Activated CD8-positive, alpha-beta memory T cell treated with anti-CD3 and anti-CD28 coated beads, Interleukin-2, amount 10 ng/mL, durations not matched to agents 7 days and 5 days (primary cell): ENCODE measurements at regions not wholly inside any gene's neighbourhood (a gene's known extent, or its start where the extent isn't known, plus 50 kb on each side); places are given as distances from the start of the nearest gene placed in this dataset.
"Not testable (repeated sequence)": the region's sequence is repeated elsewhere in the genome, so short reads cannot be mapped to it uniquely, and the experiment has no call there.

Experiments used
- ATAC-seq: fragments of 150-1000 bp; cut with Tn5 transposase; one replicate; pipeline ENCODE4 v1.10.0; 2021; ENCODE audit warnings: moderate library complexity
- CTCF ChIA-PET: fragments of 350-600 bp; sonication (Branson Sonifier 250); formaldehyde crosslinking; loops from one replicate; lab custom pipeline; 2021; ENCODE audit warnings: antibody characterized with exemption; lab: Charles Lee
- DNase-seq: peaks from one replicate; pipeline ENCODE4 v3.0.0-alpha.2; 2020
- H3K27ac Mint-ChIP-seq: one replicate; pipeline ENCODE4 v1.8.0; 2021; ENCODE audit warnings: mild to moderate bottlenecking, mixed read lengths
- H3K27me3 Mint-ChIP-seq: one replicate; pipeline ENCODE4 v1.8.0; 2021; ENCODE audit warnings: mixed read lengths
- H3K36me3 Mint-ChIP-seq: one replicate; pipeline ENCODE4 v1.8.0; 2021; ENCODE audit warnings: mild to moderate bottlenecking, mixed read lengths
- H3K4me1 Mint-ChIP-seq: one replicate; pipeline ENCODE4 v1.8.0; 2021; ENCODE audit warnings: mixed read lengths
- H3K4me3 Mint-ChIP-seq: one replicate; pipeline ENCODE4 v1.8.0; 2021; ENCODE audit warnings: mild to moderate bottlenecking, moderate library complexity, mixed read lengths
- H3K9me3 Mint-ChIP-seq: one replicate; pipeline ENCODE4 v1.8.0; 2022; ENCODE audit warnings: low read depth, mixed read lengths

DNA sequence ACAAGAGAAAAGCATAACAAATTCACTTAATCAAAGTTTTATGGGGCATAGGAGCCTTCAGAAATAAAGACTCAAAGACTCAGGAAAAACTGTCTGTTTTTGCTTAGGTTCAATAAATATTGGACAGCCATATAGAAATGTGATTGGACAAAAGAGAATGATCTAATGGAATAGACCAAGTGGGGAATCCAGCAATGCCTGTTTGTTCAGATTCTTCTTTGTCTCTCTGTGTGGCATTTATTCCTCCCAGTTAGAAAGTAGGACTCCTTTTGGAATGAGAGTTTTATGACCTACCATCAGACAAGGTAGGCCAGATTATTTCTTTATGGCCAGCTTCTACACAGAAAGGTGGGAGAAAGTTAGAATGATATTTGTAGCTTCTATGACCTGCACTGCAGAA lies 1460.1 kb downstream of the OTOL1 start:
- Mint-ChIP-seq H3K4me1 (no peaks in the 10 kb centered on the region), H3K27ac (no peak overlapping the region)

DNA sequence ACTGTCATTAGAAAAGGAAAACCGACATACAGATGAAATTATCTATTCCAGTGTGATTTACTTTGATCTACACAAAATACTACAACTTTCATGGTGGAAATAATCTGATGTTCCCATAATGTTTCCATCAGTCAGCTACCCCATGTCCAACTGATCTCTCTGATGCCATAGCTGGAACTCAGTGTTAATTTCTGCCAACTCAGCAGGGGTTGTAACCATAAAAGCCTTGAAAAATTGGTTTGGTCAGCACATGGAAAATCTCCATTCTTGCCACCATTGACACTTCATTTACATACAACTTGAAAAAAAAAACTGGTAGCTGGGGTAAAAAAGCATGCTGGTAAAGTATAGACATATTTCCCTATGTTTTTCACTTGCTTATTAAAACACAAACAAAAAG lies 1463.7 kb downstream of the OTOL1 start:
- Mint-ChIP-seq H3K9me3 (peaks cover 7% of the 10 kb centered on the region), H3K36me3 (no peaks in the 10 kb centered on the region), H3K27ac (no peak overlapping the region), H3K4me1 (no peaks in the 10 kb centered on the region), H3K4me3 (no peak overlapping the region), H3K27me3 (no peaks in the 10 kb centered on the region)
- DNase-seq: no peak
- no peak for ATAC-seq
- CTCF ChIA-PET: no interaction called here

More for the DNA sequence above, 1460.1 kb downstream of the OTOL1 start:
- Mint-ChIP-seq H3K36me3 (no peaks in the 10 kb centered on the region), H3K27me3 (no peaks in the 10 kb centered on the region), H3K4me3 (no peak overlapping the region), H3K9me3 (peaks cover 7% of the 10 kb centered on the region)
- ATAC-seq (no peak), DNase-seq (no peak)
- CTCF ChIA-PET: no interaction called here

DNA sequence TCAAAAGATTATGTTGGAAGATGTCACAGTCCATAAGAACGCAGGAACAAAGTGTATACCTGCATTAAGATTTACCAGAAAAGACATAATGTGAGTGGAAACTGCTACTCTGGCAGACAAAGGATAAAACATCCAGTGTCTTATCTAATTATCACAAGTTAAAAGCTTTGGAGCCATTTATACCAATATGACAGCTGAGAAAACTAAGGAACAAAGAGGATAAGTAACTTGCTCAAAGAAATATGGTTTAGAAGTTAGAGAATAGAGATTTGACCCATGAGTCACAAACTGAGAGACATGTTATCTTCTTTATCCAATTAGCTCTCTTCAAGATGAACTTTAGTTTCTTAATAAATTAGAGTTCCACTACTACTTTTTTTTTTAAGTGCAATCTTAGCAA lies 1473.7 kb downstream of the OTOL1 start:
- Mint-ChIP-seq H3K4me3 (no peak overlapping the region), H3K27me3 (no peaks in the 10 kb centered on the region), H3K4me1 (no peaks in the 10 kb centered on the region), H3K27ac (no peak overlapping the region), H3K9me3 (peaks cover 4% of the 10 kb centered on the region), H3K36me3 (no peaks in the 10 kb centered on the region)
- DNase-seq: no peak
- ATAC-seq: no peak
- CTCF ChIA-PET: no interaction called here

DNA sequence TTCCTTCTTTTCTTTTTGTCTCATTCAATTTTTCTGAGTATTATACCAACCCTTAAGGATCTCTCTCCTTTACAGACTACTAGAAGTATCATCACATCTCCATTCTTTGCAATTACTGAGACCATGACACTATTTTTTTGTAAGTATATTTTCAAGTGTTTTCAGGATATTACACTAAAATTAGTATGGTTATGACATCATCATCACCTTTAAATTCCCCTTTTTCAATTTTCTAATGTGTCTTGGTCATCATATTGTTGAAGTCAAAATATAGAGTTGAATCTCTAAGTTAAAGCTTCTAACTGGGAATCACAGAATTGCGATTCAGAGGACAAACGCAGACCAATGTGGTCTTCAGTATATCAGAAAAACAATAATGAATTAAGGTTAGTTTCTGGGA lies 1475.1 kb downstream of the OTOL1 start:
- peaks cover 4% of the 10 kb centered on the region for H3K9me3 Mint-ChIP-seq
- no peak for ATAC-seq

DNA sequence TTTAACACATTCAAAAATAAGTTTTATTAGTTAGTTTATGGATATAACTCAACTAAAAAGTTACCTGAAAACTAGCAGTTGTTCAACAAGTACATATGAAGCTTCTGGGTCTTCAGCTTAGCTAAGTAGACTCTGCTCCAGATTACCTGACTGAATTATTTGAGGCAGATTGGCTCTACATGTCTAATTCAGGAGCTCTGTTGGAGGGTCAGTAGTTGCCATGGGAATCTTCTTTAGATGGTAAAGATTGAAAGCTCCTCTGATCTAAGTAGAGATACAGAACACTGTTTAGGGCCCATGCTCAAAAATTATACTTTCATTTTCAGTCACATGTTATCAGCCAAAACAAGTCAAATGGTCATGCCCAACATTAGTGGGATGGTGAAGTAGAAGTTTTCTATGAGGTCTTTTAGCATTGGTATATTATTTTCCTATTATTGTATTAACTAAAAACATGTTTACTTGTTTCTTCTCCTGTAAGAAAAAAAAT lies 1476.9 kb downstream of the OTOL1 start:
- H3K27ac Mint-ChIP-seq: no peak overlapping the region
- no peaks in the 10 kb centered on the region for H3K27me3 Mint-ChIP-seq
- H3K9me3 Mint-ChIP-seq: peaks cover 4% of the 10 kb centered on the region
- ATAC-seq: no peak
- H3K36me3 Mint-ChIP-seq: no peaks in the 10 kb centered on the region
- CTCF ChIA-PET: no interaction called here
- DNase-seq: no peak
- H3K4me3 Mint-ChIP-seq: no peak overlapping the region
- H3K4me1 Mint-ChIP-seq: no peaks in the 10 kb centered on the region

More for the DNA sequence above, 1475.1 kb downstream of the OTOL1 start:
- Mint-ChIP-seq H3K4me1 (no peaks in the 10 kb centered on the region), H3K27ac (no peak overlapping the region), H3K36me3 (no peaks in the 10 kb centered on the region), H3K4me3 (no peak overlapping the region), H3K27me3 (no peaks in the 10 kb centered on the region)
- DNase-seq: no peak
- CTCF ChIA-PET: no interaction called here

DNA sequence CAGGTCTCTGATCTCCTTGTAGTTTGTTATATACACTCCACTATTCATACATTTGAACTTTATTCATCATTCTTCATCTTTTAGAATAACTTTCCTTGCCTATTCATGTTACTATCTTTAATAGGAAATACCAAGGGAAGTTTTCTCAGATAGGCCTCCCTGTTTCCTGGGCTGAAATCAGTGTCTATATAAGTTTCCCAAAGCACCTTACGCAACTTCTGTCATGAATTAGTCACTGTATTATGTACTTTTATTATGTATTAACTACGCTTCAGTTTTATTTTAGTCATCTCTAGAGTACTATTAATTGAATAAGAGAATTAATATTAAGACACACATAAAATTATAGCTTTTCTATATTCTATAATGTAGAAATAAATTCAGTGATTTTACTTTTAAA lies 1481.5 kb downstream of the OTOL1 start:
- Mint-ChIP-seq H3K27me3 (no peaks in the 10 kb centered on the region), H3K9me3 (peaks cover 2% of the 10 kb centered on the region), H3K36me3 (no peaks in the 10 kb centered on the region), H3K4me1 (no peaks in the 10 kb centered on the region), H3K27ac (no peak overlapping the region), H3K4me3 (no peak overlapping the region)
- DNase-seq (no peak), ATAC-seq (no peak)
- CTCF ChIA-PET: no interaction called here

DNA sequence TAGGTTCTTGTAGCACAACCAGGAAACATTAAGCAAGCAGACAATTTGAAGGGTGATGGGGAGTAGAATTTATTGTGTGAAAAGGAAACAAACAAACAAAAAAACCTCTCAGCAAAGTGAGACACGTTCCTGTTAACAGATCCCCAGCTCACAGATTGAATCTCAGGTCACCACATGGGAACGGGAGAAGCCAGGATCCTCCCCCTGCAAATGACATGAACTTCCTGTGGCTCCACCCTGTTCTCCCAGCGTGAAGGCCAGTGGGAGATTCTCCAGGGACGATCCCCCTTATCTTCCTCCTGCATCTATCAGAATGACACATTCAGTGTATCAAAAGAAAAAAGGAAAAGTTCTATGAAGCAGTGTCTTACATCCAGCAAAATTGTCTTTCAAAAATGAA lies 1488.1 kb downstream of the OTOL1 start:
- peaks cover 8% of the 10 kb centered on the region for H3K9me3 Mint-ChIP-seq
- no peaks in the 10 kb centered on the region for H3K4me1 Mint-ChIP-seq
- no peak overlapping the region for H3K27ac Mint-ChIP-seq
- no peaks in the 10 kb centered on the region for H3K27me3 Mint-ChIP-seq
- no peak overlapping the region for H3K4me3 Mint-ChIP-seq
- ATAC-seq (no peak), DNase-seq (no peak)
- CTCF ChIA-PET: no interaction called here
- H3K36me3 Mint-ChIP-seq: no peaks in the 10 kb centered on the region

DNA sequence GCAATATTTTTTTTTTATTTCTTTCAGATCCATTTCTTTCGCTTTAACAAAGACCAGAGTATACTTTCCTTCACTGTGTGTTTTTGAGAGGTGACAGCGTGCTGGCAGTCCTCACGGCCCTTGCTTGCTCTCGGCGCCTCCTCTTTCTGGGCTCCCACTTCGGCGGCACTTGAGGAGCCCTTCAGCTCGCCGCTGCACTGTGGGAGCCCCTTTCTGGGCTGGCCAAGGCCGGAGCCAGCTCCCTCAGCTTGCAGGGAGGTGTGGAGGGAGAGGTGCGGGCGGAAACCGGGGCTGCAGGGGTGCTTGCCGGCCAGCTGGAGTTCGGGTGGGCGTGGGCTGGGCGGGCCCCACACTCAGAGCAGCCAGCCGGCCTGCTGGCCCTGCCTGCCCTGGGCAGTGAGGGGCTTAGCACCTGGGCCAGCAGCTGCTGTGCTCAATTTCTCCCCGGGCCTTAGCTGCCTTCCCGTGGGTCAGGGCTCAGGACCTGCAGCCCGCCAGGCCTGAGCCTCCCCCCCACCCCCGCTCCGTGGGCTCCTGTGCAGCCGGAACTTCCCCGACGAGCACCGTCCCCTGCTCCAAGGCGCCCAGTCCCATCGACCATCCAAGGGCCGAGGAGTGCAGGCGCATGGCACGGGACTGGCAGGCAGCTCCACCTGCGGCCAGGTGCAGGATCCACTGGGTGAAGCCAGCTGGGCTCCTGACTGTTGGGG lies 1490.6 kb downstream of the OTOL1 start:
- H3K36me3 Mint-ChIP-seq, H3K9me3 Mint-ChIP-seq, ATAC-seq, CTCF ChIA-PET, H3K4me3 Mint-ChIP-seq, H3K27me3 Mint-ChIP-seq, H3K4me1 Mint-ChIP-seq, H3K27ac Mint-ChIP-seq, DNase-seq: not testable (repeated sequence)

DNA sequence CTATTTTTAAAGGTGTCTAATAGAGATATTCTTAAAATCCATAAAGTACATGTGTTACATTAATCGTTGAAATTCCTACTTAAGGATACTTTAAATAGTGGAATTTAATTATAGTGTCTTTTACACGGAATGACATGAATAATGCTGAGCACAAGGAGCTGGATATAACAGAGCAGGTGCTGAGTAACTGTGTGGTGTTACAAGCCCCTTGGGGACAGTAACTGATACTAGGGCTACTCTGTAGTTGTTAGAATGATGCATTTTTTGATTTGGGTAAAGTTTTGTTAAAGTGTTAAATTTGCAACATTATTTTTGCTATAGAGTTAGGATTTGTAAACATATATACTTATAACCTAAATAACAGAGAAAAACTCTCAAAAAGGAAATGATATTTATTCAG lies 1496.1 kb downstream of the OTOL1 start:
- Mint-ChIP-seq H3K27ac (no peak overlapping the region), H3K9me3 (peaks cover 9% of the 10 kb centered on the region), H3K4me1 (no peaks in the 10 kb centered on the region), H3K4me3 (no peak overlapping the region), H3K36me3 (no peaks in the 10 kb centered on the region), H3K27me3 (no peaks in the 10 kb centered on the region)
- DNase-seq: no peak
- ATAC-seq: no peak
- CTCF ChIA-PET: no interaction called here

DNA sequence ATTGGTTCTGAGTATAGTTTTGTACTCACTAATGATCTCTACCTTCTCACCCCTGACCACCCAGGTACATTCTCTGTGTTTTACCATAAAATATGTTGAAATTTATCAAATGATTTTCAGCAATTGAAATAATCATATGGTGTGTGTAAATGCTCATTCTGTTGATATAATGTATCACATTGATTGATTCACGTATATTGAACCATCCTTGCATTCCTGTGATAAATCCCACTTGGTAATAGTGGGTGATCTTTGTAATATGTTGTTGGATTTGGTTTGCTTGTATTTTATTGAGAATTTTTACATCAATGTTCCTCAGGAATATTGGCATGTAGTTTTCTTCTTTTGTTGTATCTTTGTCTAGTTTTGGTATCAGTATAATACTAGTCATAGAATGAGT lies 1497.6 kb downstream of the OTOL1 start:
- peaks cover 9% of the 10 kb centered on the region for H3K9me3 Mint-ChIP-seq
- DNase-seq (no peak), ATAC-seq (no peak)
- H3K4me1 Mint-ChIP-seq: no peaks in the 10 kb centered on the region
- no peak overlapping the region for H3K27ac Mint-ChIP-seq
- H3K36me3 Mint-ChIP-seq: no peaks in the 10 kb centered on the region
- H3K27me3 Mint-ChIP-seq: no peaks in the 10 kb centered on the region
- no peak overlapping the region for H3K4me3 Mint-ChIP-seq
- CTCF ChIA-PET: no interaction called here

DNA sequence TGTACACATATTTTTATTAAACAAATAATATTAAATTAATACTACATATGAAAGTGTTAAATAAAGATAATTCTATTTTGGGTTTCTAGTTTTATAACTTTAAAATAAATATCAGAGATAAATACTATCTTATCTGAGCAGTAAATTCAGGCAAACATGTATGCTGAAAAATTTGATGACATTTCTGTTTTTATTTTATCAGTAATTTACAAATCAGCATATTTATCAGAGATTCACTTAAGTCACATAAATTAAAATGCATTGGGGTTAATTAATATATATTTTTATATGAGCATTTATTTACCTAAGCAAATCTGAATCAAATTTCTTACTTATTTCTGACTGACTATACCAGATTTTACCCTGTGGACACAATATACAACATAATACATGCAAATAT lies 1499.8 kb downstream of the OTOL1 start:
- no peaks in the 10 kb centered on the region for H3K36me3 Mint-ChIP-seq
- no peaks in the 10 kb centered on the region for H3K4me1 Mint-ChIP-seq
- no peaks in the 10 kb centered on the region for H3K27me3 Mint-ChIP-seq
- ATAC-seq (no peak), DNase-seq (no peak)
- no peak overlapping the region for H3K27ac Mint-ChIP-seq
- H3K4me3 Mint-ChIP-seq: no peak overlapping the region
- peaks cover 9% of the 10 kb centered on the region for H3K9me3 Mint-ChIP-seq
- CTCF ChIA-PET: no interaction called here

DNA sequence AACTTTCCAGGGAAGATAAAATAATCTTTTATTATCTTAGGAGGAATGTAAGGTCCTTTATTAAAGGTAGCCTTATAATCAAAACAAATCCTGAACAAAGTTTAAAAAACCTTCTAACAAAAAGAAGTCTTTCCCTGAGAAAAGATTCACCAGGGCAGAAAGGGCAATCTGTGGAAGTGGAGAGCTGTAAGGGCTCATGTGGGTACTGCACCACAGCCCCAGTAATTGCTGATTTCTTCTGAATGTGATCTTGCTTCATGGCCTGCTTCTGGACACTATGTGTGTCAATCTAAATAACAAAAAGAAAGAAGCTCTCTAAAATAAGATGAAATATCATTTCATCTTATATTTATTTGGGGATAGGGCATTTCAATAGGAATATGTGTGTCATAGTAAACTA lies 1501.6 kb downstream of the OTOL1 start:
- CTCF ChIA-PET: no interaction called here
- Mint-ChIP-seq H3K36me3 (no peaks in the 10 kb centered on the region), H3K27ac (no peak overlapping the region), H3K4me1 (no peaks in the 10 kb centered on the region), H3K9me3 (peaks cover 6% of the 10 kb centered on the region), H3K4me3 (no peak overlapping the region), H3K27me3 (no peaks in the 10 kb centered on the region)
- ATAC-seq (no peak), DNase-seq (no peak)

DNA sequence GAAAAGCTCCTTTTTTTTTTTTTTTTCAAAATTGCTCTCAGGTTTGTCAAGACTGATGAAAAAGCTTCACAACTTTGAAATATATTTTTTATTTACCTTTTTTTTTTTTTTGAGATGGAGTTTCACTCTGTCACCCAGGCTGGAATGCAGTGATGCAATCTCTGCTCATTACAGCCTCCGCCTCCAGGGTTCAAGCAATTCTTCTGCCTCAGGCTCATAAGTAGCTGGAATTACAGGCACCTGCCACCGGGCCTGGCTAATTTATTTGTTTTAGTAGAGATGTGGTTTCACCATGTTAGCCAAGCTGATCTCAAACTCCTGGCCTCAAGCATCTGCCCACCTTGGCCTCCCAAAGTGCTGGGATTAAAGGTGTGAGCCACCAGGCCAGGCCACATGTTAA lies 1515.0 kb downstream of the OTOL1 start:
- Mint-ChIP-seq H3K27me3 (no peaks in the 10 kb centered on the region), H3K4me3 (no peak overlapping the region), H3K9me3 (peaks cover 7% of the 10 kb centered on the region), H3K4me1 (no peaks in the 10 kb centered on the region), H3K27ac (no peak overlapping the region), H3K36me3 (no peaks in the 10 kb centered on the region)
- ATAC-seq: no peak
- DNase-seq: no peak
- CTCF ChIA-PET: no interaction called here

DNA sequence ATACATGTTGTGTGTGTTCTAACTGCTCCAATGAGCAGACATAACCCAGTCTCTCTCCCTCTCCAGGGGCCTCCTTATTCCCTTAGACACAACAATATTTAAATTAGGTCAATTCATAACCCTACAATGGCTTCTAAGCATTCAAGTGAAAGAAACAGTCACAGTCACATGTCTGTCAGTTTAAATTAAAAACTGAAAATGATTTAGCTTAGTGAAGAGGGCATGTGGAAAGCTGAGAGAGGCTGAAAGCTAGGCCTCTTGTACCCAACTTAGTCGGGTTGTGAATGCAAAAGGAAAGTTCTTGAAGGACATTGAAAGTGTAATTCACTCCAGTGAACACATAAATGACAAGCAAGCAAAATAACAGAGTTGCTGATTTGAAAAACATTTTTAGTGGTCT lies 1519.6 kb downstream of the OTOL1 start:
- Mint-ChIP-seq H3K4me1 (no peaks in the 10 kb centered on the region), H3K27me3 (no peaks in the 10 kb centered on the region), H3K9me3 (peaks cover 2% of the 10 kb centered on the region), H3K36me3 (no peaks in the 10 kb centered on the region), H3K4me3 (no peak overlapping the region), H3K27ac (no peak overlapping the region)
- CTCF ChIA-PET: no interaction called here
- no peak for DNase-seq
- no peak for ATAC-seq

DNA sequence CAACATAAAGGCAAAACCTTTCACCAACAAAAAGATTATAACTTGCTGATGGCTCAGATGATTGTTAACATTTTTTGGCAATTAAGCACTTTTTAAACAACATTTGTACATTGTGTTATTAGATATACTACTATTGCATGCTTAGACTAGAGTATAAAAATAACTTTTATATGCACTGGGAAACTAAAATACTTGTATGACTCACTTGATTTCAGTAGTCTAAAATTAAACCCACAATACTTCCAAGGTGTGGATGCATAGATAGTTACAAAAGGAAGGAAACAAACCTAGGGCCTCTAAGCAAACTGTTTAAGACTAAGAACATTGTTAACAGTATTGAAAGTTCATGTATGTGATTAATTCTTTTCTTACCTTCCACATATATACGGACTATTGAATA lies 1521.5 kb downstream of the OTOL1 start:
- Mint-ChIP-seq H3K4me3 (no peak overlapping the region), H3K9me3 (peaks cover 2% of the 10 kb centered on the region), H3K27me3 (no peaks in the 10 kb centered on the region), H3K36me3 (no peaks in the 10 kb centered on the region), H3K4me1 (no peaks in the 10 kb centered on the region), H3K27ac (no peak overlapping the region)
- DNase-seq: no peak
- ATAC-seq: no peak
- CTCF ChIA-PET: no interaction called here
